H1 (cell line): ENCODE measurements at regions not wholly inside any gene's neighbourhood (a gene's known extent, or its start where the extent isn't known, plus 50 kb on each side); places are given as distances from the start of the nearest gene placed in this dataset.

Source experiments
- CTCF ChIA-PET: fragments of 300-600 bp; sonication (Branson Sonifier 250); formaldehyde crosslinking; loops from one replicate; lab custom pipeline; 2021; ENCODE audit not compliant: partially characterized antibody; lab: Charles Lee
- POLR2A ChIA-PET: fragments of 300-600 bp; sonication (Branson Sonifier 250); formaldehyde crosslinking; loops from one replicate; lab custom pipeline; 2021; ENCODE audit warnings: inconsistent platforms; ENCODE audit not compliant: partially characterized antibody; lab: Charles Lee
- DNase-seq, 2 experiments: peaks; one replicate each; pipeline versions ENCODE4 v3.0.0 to v3.0.0-alpha.2; 2010 to 2022; ENCODE audit warnings: low spot score in 2 of 2, low read depth in 1 of 2, mixed read lengths in 1 of 2
- FAIRE-seq: peaks from 2 replicates; lab custom pipeline; 2011; peaks lifted over from hg19 to GRCh38; lab: Jason Lieb, UNC
- H2AFZ ChIP-seq: 2 replicates; pipeline ENCODE4 v1.8.1; 2012; ENCODE audit warnings: low read length, inconsistent platforms
- H2AK5ac ChIP-seq: 2 replicates; pipeline ENCODE4 v1.6.1; 2013; ENCODE audit warnings: low read depth, low read length
- H2BK120ac ChIP-seq: replicated peaks from 2 replicates; pipeline ENCODE3; 2013; ENCODE audit warnings: low read depth, low read length, inconsistent platforms
- H2BK12ac ChIP-seq: 2 replicates; pipeline ENCODE4 v1.6.1; 2013; ENCODE audit warnings: low read depth, low read length
- H2BK15ac ChIP-seq: 2 replicates; pipeline ENCODE4 v1.6.1; 2013; ENCODE audit warnings: low read length
- H2BK20ac ChIP-seq: 2 replicates; pipeline ENCODE4 v1.6.1; 2013; ENCODE audit warnings: low read length
- H2BK5ac ChIP-seq: 2 replicates; pipeline ENCODE4 v1.6.1; 2013; ENCODE audit warnings: low read depth, low read length
- H3K14ac ChIP-seq: 2 replicates; pipeline ENCODE4 v1.6.1; 2013; ENCODE audit warnings: inconsistent platforms; ENCODE audit not compliant: insufficient read length
- H3K18ac ChIP-seq: 2 replicates; pipeline ENCODE4 v1.6.1; 2013; ENCODE audit warnings: low read length; ENCODE audit errors: extremely low read depth
- H3K23ac ChIP-seq: 2 replicates; pipeline ENCODE4 v1.6.1; 2013; ENCODE audit warnings: inconsistent platforms; ENCODE audit not compliant: insufficient read length
- H3K23me2 ChIP-seq: 2 replicates; pipeline ENCODE4 v1.6.1; 2013; ENCODE audit warnings: low read depth, low read length
- H3K27ac ChIP-seq: 2 replicates; pipeline ENCODE4 v1.6.1; 2011; ENCODE audit warnings: low read depth, low read length, inconsistent platforms
- H3K27me3 ChIP-seq, 4 experiments: replicated peaks in 1 of 4; 1 replicate in 1 of 4; 2 replicates in 3 of 4; pipeline versions ENCODE4 v1.6.1 to v1.8.1; 2011 to 2013; ENCODE audit warnings: low read length in 3 of 4, mild to moderate bottlenecking in 3 of 4, inconsistent platforms in 2 of 4, mixed read lengths in 2 of 4, moderate library complexity in 1 of 4; ENCODE audit not compliant: control insufficient read depth in 3 of 4, insufficient read depth in 3 of 4; ENCODE audit errors: extremely low read depth in 1 of 4
- H3K36me3 ChIP-seq, 4 experiments: 2 replicates each; pipeline versions ENCODE4 v1.6.1 to v1.8.1; 2011 to 2013; ENCODE audit warnings: mild to moderate bottlenecking in 4 of 4, low read length in 3 of 4, moderate library complexity in 2 of 4, control low read depth in 1 of 4, inconsistent platforms in 1 of 4; ENCODE audit not compliant: insufficient read depth in 4 of 4, control insufficient read depth in 2 of 4
- H3K4ac ChIP-seq: replicated peaks from 2 replicates; pipeline ENCODE3; 2013; ENCODE audit warnings: low read length, low read depth, mixed read lengths, inconsistent platforms; ENCODE audit not compliant: insufficient read length
- H3K4me1 ChIP-seq, 4 experiments: replicated peaks in 1 of 4; 1 replicate in 1 of 4; 2 replicates in 3 of 4; pipeline versions ENCODE4 v1.6.1 to v1.8.1; 2011 to 2013; ENCODE audit warnings: low read length in 3 of 4, inconsistent platforms in 2 of 4, mixed read lengths in 1 of 4; ENCODE audit not compliant: insufficient read depth in 4 of 4, control insufficient read depth in 3 of 4
- H3K4me2 ChIP-seq, 2 experiments: 2 replicates each; pipeline versions ENCODE4 v1.6.1 to v1.8.1; 2011 to 2013; ENCODE audit warnings: low read depth in 2 of 2, low read length in 2 of 2, control low read depth in 1 of 2, inconsistent platforms in 1 of 2, mild to moderate bottlenecking in 1 of 2; ENCODE audit not compliant: insufficient read depth in 1 of 2
- H3K4me3 ChIP-seq, 4 experiments: fragments of 200-600, 300-600 bp in 1 of 4; sonication (generic), shearing (Covaris generic), sonication (Bioruptor Twin) in 1 of 4; 2 replicates each; pipeline versions ENCODE4 v1.5.1 to v1.8.1; 2011 to 2016; ENCODE audit warnings: low read length in 4 of 4, low read depth in 3 of 4, control low read depth in 2 of 4, inconsistent platforms in 2 of 4, mild to moderate bottlenecking in 2 of 4, mixed read lengths in 1 of 4, moderate library complexity in 1 of 4; ENCODE audit not compliant: insufficient read depth in 2 of 4; ENCODE audit errors: extremely low read depth in 1 of 4
- H3K56ac ChIP-seq: replicated peaks from 2 replicates; pipeline ENCODE3; 2013; ENCODE audit warnings: low read depth, mild to moderate bottlenecking, mixed read lengths, low read length, inconsistent platforms; ENCODE audit not compliant: insufficient read length
- H3K79me1 ChIP-seq: 2 replicates; pipeline ENCODE4 v1.6.1; 2013; ENCODE audit warnings: low read depth, low read length, control low read depth
- H3K79me2 ChIP-seq, 2 experiments: 2 replicates each; pipeline versions ENCODE4 v1.6.1 to v1.8.1; 2012 to 2013; ENCODE audit warnings: low read length in 2 of 2, mild to moderate bottlenecking in 2 of 2, inconsistent platforms in 1 of 2; ENCODE audit not compliant: insufficient read depth in 2 of 2, control insufficient read depth in 1 of 2
- H3K9ac ChIP-seq, 4 experiments: replicated peaks in 1 of 4; 1 replicate in 1 of 4; 2 replicates in 3 of 4; pipeline versions ENCODE4 v1.6.1 to v1.8.1; 2011 to 2013; ENCODE audit warnings: low read depth in 3 of 4, low read length in 3 of 4, control low read depth in 2 of 4, mild to moderate bottlenecking in 2 of 4, moderate library complexity in 2 of 4, inconsistent platforms in 1 of 4; ENCODE audit errors: extremely low read depth in 1 of 4
- H3K9me3 ChIP-seq, 2 experiments: 2 replicates each; pipeline versions ENCODE4 v1.6.1 to v1.8.1; 2012 to 2013; ENCODE audit warnings: mild to moderate bottlenecking in 2 of 2, moderate library complexity in 2 of 2, control low read depth in 1 of 2, inconsistent platforms in 1 of 2, low read depth in 1 of 2, low read length in 1 of 2, mixed read lengths in 1 of 2; ENCODE audit not compliant: insufficient read depth in 2 of 2
- H4K20me1 ChIP-seq, 2 experiments: replicated peaks in 1 of 2; 2 replicates each; pipeline versions ENCODE3 to v1.8.1; 2011 to 2013; ENCODE audit warnings: inconsistent platforms in 2 of 2, low read length in 2 of 2, mild to moderate bottlenecking in 1 of 2; ENCODE audit not compliant: insufficient read depth in 2 of 2, control insufficient read depth in 1 of 2
- H4K5ac ChIP-seq: 2 replicates; pipeline ENCODE4 v1.6.1; 2013; ENCODE audit warnings: low read length, low read depth, mixed read lengths, inconsistent platforms; ENCODE audit not compliant: insufficient read length
- H4K8ac ChIP-seq: 2 replicates; pipeline ENCODE4 v1.8.0; 2013; ENCODE audit warnings: mild to moderate bottlenecking, moderate library complexity, low read length, inconsistent platforms; ENCODE audit not compliant: insufficient read depth; ENCODE audit errors: extremely low read depth
- H4K91ac ChIP-seq: replicated peaks from 2 replicates; pipeline ENCODE3; 2013; ENCODE audit warnings: low read length, mixed read lengths, inconsistent platforms; ENCODE audit not compliant: insufficient read length
- FOSL1 ChIP-seq: IDR thresholded peaks from 2 replicates; pipeline ENCODE4 v1.6.1; 2011; ENCODE audit warnings: mild to moderate bottlenecking, low read depth, low read length, moderate library complexity; ENCODE audit not compliant: insufficient read depth
- SIRT6 ChIP-seq: IDR thresholded peaks from one replicate; pipeline ENCODE4 v1.7.1; 2012; ENCODE audit warnings: low read length, inconsistent platforms
- SIX5 ChIP-seq: IDR thresholded peaks from 2 replicates; pipeline ENCODE4 v1.6.1; 2011; ENCODE audit warnings: mild to moderate bottlenecking, low read depth, low read length
- SP4 ChIP-seq: IDR thresholded peaks from 2 replicates; pipeline ENCODE4 v1.6.1; 2012; ENCODE audit warnings: low read length, inconsistent platforms
- WGBS, 2 experiments: shearing (Covaris generic) in 1 of 2; methylation state at CpG; one replicate each; pipeline versions ENCODE4 v1.1.6 to v1.1.7; 2013 to 2015; ENCODE audit warnings: low lambda C conversion rate in 2 of 2, mixed read lengths in 2 of 2, inconsistent platforms in 1 of 2, low coverage in 1 of 2, missing lambda C conversion rate in 1 of 2; ENCODE audit not compliant: insufficient replicate concordance in 2 of 2, insufficient coverage in 1 of 2, insufficient read length in 1 of 2; ENCODE audit errors: extremely low coverage in 1 of 2, missing lambda C conversion rate in 1 of 2; 5-methylcytosine and 5-hydroxymethylcytosine counted together

DNA sequence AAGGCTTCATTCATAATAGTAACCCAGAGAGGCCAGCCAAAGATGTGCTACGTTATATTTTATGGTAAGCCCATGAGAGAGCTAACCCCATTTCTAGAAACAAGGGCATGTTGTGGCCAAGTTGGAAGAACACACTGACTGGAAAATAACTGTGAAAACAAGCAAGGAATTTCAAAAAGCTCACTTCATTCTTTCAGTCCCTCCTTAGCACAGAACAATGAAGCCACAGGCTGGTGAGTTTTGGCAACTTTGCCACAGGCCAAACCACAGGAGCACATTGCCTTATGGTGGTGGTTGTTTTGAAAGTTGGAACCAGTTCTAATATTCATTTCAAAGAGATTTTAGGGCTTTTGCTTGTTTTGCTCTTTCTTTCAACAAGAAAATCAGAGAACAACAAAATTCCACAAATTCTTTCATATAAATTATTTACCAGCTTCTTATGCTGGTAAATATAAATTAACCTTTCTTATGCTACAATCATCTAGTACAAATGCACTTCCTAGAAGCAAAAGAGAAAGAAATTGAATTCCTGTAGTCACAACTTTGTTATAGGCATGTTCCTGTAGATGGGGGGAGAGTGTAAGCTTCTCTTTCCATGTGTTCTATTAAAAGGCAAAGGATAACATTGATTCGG is 225.4 kb upstream of the RFX3 start:
- peak overlapping the region; percentile 94; the same call in 1 of the 2 replicates for H2AFZ ChIP-seq
- no peak for TF ChIP-seq SIX5
- no peak for TF ChIP-seq FOSL1
- TF ChIP-seq SIRT6, result no peak
- TF ChIP-seq SP4, result no peak

More for the DNA sequence above, 225.4 kb upstream of the RFX3 start:
- H4K8ac ChIP-seq, result no peak overlapping the region
- no peaks in the 10 kb centered on the region for H3K36me3 ChIP-seq
- H3K23ac ChIP-seq, result no peak overlapping the region
- ChIA-PET POLR2A (no interaction called here), CTCF (interaction anchor here (1.4 kb wide), 1 partner anchor 29 kb away, joined by 3 read pairs; no protein-coding TSS in a partner anchor)
- no peak for DNase-seq
- H3K9ac ChIP-seq, result no peak overlapping the region
- H3K79me1 ChIP-seq, result no peaks in the 10 kb centered on the region
- no peak overlapping the region for H3K14ac ChIP-seq
- H3K4me1 ChIP-seq, result peaks cover 0 to 3% (median 0%) of the 10 kb centered on the region in 4 experiments; a peak in 2 of 7 replicates
- no peak overlapping the region for H2BK5ac ChIP-seq
- no peaks in the 10 kb centered on the region for H4K20me1 ChIP-seq
- H2BK15ac ChIP-seq, result no peak overlapping the region
- H2BK12ac ChIP-seq, result no peak overlapping the region
- no peak overlapping the region for H3K18ac ChIP-seq
- no peaks in the 10 kb centered on the region for H3K27me3 ChIP-seq
- no peak overlapping the region for H4K91ac ChIP-seq
- no peak overlapping the region for H3K4ac ChIP-seq
- H3K79me2 ChIP-seq, result no peaks in the 10 kb centered on the region
- H3K4me2 ChIP-seq, result no peak overlapping the region
- H3K4me3 ChIP-seq, result no peak overlapping the region
- no peak for FAIRE-seq
- H3K56ac ChIP-seq, result no peak overlapping the region
- H3K9me3 ChIP-seq, result no peaks in the 10 kb centered on the region
- H4K5ac ChIP-seq, result no peak overlapping the region
- H2BK20ac ChIP-seq, result no peak overlapping the region
- H2BK120ac ChIP-seq, result no peak overlapping the region
- no peaks in the 10 kb centered on the region for H3K23me2 ChIP-seq
- 92% methylated on average over 2 of the region's 2 CpGs; no CpG with 5 or more reads in 1 of the 2 experiments for WGBS, 2 experiments
- no peak overlapping the region for H3K27ac ChIP-seq
- no peak overlapping the region for H2AK5ac ChIP-seq
